ENCODE measurements at regions not wholly inside any gene's neighbourhood (a gene's known extent, or its start where the extent isn't known, plus 50 kb on each side); places are given as distances from the start of the nearest gene placed in this dataset.
"Not testable (repeated sequence)": the region's sequence is repeated elsewhere in the genome, so short reads cannot be mapped to it uniquely, and the experiment has no call there.

- no peak for DNase-seq (ENCODE audit: low read depth)
Observed at GRCh38 chrX:9345957-9346356, 118.9 kb upstream of the TBL1X start.

GRCh38 chrX:9349572-9350494 lies 115.0 kb upstream of the TBL1X start:
- DNase-seq (ENCODE audit: low read depth) = no peak

- DNase-seq (ENCODE audit: low read depth) = no peak
Observed at GRCh38 chrX:9351126-9351525, 113.7 kb upstream of the TBL1X start.

GRCh38 chrX:9352243-9352642 lies 112.6 kb upstream of the TBL1X start:
- no peak for DNase-seq (ENCODE audit: low read depth)

GRCh38 chrX:9352694-9353411 lies 112.0 kb upstream of the TBL1X start:
- DNase-seq (ENCODE audit: low read depth) = no peak

- no peak for DNase-seq (ENCODE audit: low read depth)
Observed at GRCh38 chrX:9354918-9355317, 109.9 kb upstream of the TBL1X start.

- DNase-seq (ENCODE audit: low read depth) = no peak
Observed at GRCh38 chrX:9355739-9356138, 109.1 kb upstream of the TBL1X start.

GRCh38 chrX:9356846-9357245 lies 108.0 kb upstream of the TBL1X start:
- no peak for DNase-seq (ENCODE audit: low read depth)

- DNase-seq (ENCODE audit: low read depth) = no peak
Observed at GRCh38 chrX:9357518-9358114, 107.2 kb upstream of the TBL1X start.

GRCh38 chrX:9362363-9362928 lies 102.4 kb upstream of the TBL1X start:
- DNase-seq (ENCODE audit: low read depth) = no peak

GRCh38 chrX:9367421-9367820 lies 97.4 kb upstream of the TBL1X start:
- no peak for DNase-seq (ENCODE audit: low read depth)

- DNase-seq (ENCODE audit: low read depth) = no peak
Observed at GRCh38 chrX:9368262-9368661, 96.6 kb upstream of the TBL1X start.

- no peak for DNase-seq (ENCODE audit: low read depth)
Observed at GRCh38 chrX:9369802-9370291, 95.0 kb upstream of the TBL1X start.

GRCh38 chrX:9370893-9371292 lies 94.0 kb upstream of the TBL1X start:
- no peak for DNase-seq (ENCODE audit: low read depth)

GRCh38 chrX:9372866-9373265 lies 92.0 kb upstream of the TBL1X start:
- DNase-seq (ENCODE audit: low read depth) = no peak

GRCh38 chrX:9373789-9374188 lies 91.1 kb upstream of the TBL1X start:
- no peak for DNase-seq (ENCODE audit: low read depth)

- no peak for DNase-seq (ENCODE audit: low read depth)
Observed at GRCh38 chrX:9374555-9374954, 90.3 kb upstream of the TBL1X start.

GRCh38 chrX:9376111-9376510 lies 88.7 kb upstream of the TBL1X start:
- no peak for DNase-seq (ENCODE audit: low read depth)

- DNase-seq (ENCODE audit: low read depth) = not testable (repeated sequence)
Observed at GRCh38 chrX:9377216-9377615, 87.6 kb upstream of the TBL1X start.

- DNase-seq (ENCODE audit: low read depth) = no peak
Observed at GRCh38 chrX:9378980-9379696, 85.7 kb upstream of the TBL1X start.

GRCh38 chrX:9379697-9380551 lies 84.9 kb upstream of the TBL1X start:
- DNase-seq (ENCODE audit: low read depth) = no peak
